22Rv1 (cell line): ENCODE measurements at regions not wholly inside any gene's neighbourhood (a gene's known extent, or its start where the extent isn't known, plus 50 kb on each side); places are given as distances from the start of the nearest gene placed in this dataset.

Experiments
- H3K27ac ChIP-seq: fragments of 450-650 bp; 2 replicates; pipeline ENCODE4 v1.5.1; 2017
- ZFX ChIP-seq: fragments of 450-650 bp; IDR thresholded peaks from 2 replicates; pipeline ENCODE4 v1.6.1; 2017; ENCODE audit warnings: antibody characterized with exemption, borderline replicate concordance
- TF ChIP-seq, protein P1 (sequence below): fragments of 450-650 bp; IDR thresholded peaks from 2 replicates; pipeline ENCODE4 v1.5.1; 2017; ENCODE audit warnings: mild to moderate bottlenecking

DNA sequence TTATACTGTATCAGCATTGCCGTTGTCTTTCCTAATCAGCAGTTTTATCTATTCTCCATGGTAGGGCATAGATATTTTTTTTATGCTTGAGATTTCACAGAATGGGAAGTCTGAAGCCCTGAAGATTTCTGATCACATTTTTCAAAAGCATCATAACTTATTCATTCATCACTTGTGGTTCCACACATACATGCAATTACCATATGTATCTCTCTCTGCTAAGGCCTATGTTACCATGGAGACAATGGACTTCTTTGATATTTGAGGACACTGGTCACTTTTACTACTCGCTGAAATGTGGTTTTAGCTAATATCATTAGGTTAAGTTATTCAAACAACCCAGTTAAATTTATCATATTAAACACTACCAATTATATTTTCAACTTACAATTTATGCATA lies 1827.0 kb downstream of the MRPL39 start:
- H3K27ac ChIP-seq = no peak overlapping the region
- TF ChIP-seq, protein P1, sequence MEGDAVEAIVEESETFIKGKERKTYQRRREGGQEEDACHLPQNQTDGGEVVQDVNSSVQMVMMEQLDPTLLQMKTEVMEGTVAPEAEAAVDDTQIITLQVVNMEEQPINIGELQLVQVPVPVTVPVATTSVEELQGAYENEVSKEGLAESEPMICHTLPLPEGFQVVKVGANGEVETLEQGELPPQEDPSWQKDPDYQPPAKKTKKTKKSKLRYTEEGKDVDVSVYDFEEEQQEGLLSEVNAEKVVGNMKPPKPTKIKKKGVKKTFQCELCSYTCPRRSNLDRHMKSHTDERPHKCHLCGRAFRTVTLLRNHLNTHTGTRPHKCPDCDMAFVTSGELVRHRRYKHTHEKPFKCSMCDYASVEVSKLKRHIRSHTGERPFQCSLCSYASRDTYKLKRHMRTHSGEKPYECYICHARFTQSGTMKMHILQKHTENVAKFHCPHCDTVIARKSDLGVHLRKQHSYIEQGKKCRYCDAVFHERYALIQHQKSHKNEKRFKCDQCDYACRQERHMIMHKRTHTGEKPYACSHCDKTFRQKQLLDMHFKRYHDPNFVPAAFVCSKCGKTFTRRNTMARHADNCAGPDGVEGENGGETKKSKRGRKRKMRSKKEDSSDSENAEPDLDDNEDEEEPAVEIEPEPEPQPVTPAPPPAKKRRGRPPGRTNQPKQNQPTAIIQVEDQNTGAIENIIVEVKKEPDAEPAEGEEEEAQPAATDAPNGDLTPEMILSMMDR = no peak
- TF ChIP-seq ZFX = no peak

DNA sequence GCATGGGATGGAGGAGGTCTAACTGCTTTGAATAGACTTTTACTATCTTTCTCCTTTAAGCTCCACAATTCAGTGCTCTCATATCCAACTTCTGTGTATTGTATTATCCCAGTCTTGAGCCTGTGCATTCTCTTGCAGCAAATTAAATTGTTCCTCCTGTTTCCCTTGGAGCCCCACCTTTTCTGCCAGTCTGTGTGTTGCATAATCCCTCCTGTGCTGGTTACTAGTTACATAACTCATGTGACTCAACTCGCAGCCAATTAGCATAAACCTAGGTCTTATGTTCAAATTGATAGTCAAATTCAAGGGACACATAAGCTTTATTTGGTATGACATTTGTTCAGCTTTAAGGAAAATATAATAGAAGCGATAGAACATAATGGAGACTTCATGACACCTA lies 1863.5 kb downstream of the MRPL39 start:
- no peak overlapping the region for H3K27ac ChIP-seq
- TF ChIP-seq ZFX = no peak
- TF ChIP-seq, protein P1 = no peak

DNA sequence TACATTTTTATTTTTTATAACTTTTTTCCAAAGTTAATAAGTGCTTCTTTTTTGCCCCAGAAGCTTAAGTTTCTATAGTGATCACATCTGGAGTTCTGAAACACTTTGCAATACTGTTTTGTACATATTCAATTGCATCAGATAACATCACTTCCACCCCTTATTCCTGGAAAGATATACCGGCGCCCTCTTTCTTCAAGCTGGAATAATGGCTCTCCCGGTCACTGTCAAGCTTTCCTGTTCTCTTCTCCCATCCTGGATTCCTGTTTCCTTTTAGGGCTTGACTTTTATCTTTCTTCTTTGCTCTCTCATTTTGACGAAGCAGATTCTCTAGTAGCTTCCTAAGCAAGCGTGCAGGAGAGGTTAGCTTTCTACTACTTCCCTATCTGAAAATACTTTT lies 1866.8 kb downstream of the MRPL39 start:
- no peak for TF ChIP-seq ZFX
- TF ChIP-seq, protein P1 = peak; percentile 20; the same call in 1 of the 2 replicates
- no peak overlapping the region for H3K27ac ChIP-seq

DNA sequence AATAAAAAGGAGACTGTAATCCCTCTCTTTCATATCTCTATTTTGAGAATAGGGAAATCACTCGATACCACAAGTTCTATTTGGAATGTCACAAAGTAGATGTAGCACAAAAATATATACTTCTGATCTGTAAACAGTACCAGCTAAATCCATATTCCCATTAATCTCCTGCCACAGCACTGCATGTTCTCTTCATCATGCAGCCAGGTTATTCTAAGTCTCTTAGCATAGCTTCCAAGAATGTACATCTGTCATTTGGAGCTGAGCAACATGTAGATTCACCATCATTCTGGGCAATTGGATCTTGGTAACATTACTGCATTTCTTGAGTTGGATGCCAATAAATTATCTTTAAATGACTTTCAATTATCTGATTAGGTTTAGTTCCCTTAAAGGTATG lies 1874.5 kb downstream of the MRPL39 start:
- H3K27ac ChIP-seq = no peak overlapping the region
- TF ChIP-seq ZFX = no peak

DNA sequence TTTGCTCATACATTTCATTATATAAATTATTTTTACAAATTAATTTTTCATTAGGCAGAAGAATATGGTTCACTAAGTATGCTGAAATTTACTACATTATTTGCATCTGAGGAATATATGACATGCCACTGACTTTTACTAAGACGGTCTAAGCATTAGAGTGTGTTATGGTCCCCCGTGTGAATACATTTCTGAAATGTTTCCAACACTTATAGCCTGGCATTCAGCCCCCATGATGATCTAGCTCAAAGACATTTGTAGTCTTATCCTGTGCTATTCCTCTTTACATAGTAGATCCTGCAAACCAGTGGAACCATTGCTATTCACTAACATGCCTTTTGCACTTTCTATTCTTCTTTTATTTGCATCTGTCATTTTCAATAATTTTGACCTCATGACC lies 1878.0 kb downstream of the MRPL39 start:
- no peak overlapping the region for H3K27ac ChIP-seq
- no peak for TF ChIP-seq ZFX
- TF ChIP-seq, protein P1 = no peak

DNA sequence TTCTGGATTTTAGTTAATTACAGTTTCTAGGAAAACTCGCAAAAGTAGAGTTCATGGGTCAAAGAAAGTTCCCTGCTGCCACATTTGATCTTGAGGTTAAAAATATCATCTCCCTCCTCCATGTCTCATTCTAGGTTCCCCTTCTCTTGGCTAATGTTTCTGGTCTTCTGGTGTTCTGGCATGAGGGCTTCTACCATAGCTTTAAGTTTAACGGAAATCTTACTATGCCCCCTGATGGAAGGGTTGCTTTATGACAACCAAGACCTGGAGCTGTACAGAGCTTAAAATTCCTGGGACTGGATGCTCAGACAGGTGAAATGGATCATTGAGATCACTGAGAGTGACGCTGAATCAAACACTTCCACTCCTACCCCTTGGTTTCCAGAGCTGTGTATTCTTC lies 1881.7 kb downstream of the MRPL39 start:
- no peak overlapping the region for H3K27ac ChIP-seq
- TF ChIP-seq, protein P1 = peak; percentile 15; the same call in 1 of the 2 replicates
- TF ChIP-seq ZFX = no peak

DNA sequence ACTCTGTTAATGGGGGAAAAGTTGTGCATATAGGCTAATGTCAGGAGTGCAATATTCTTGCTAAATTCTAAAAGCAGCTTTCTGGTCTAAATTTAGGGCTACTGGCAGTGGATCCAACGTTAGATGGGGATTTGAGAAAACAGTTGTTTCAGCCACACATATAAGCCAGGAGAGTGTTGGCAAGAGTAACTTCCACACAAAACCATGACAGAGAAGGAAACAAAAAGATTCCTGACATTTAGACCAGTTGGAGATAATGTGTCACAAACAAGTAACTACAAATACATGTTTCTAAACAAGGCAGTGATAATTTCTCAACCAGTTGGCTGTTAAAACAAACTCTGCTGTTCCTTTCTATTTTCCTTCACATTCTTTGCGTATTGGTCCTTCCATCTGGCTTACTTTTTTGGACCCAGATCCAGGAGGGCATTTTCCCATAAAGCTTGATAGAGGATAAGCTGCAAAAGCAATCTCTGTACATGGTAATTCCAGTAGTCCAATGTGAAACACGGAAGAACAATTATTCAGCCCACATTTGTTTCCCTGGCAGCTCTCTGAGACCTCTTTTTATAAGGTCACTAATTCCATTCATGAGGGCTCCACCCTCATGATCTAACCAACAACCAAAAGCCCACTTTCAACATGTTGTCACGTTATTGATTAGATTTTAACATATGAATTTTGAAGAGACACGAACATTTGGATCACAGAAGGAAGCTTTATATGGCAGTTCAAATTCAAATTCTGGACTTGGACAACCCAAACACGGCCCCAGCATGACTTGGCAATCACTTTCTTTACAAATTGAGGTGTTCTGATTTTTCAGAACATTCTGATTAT lies 1888.6 kb downstream of the MRPL39 start:
- no peak overlapping the region for H3K27ac ChIP-seq
- TF ChIP-seq, protein P1 = no peak
- no peak for TF ChIP-seq ZFX
